WERI-Rb-1 (cell line): ENCODE measurements at regions not wholly inside any gene's neighbourhood (a gene's known extent, or its start where the extent isn't known, plus 50 kb on each side); places are given as distances from the start of the nearest gene placed in this dataset.
A peak's percentile ranks its signal among the peaks of the same experiment; 100 is the strongest.
"Not testable (repeated sequence)": the region's sequence is repeated elsewhere in the genome, so short reads cannot be mapped to it uniquely, and the experiment has no call there.

Source experiments
- DNase-seq: peaks from one replicate; pipeline ENCODE4 v3.0.0-alpha.2; 2020
- H3K27ac ChIP-seq: fragments of 250-450 bp; sonication (Bioruptor Pico); 2 replicates; pipeline ENCODE4 v1.5.1; 2020; ENCODE audit warnings: mild to moderate bottlenecking, moderate library complexity
- H3K27me3 ChIP-seq: fragments of 250-450 bp; sonication (Bioruptor Pico); 2 replicates; pipeline ENCODE4 v1.5.1; 2021; ENCODE audit warnings: mild to moderate bottlenecking, low read depth, moderate library complexity; ENCODE audit not compliant: insufficient read depth, severe bottlenecking
- H3K36me3 ChIP-seq: fragments of 250-450 bp; sonication (Bioruptor Pico); 2 replicates; pipeline ENCODE4 v1.5.1; 2020; ENCODE audit warnings: mild to moderate bottlenecking, moderate library complexity
- H3K4me3 ChIP-seq: 2 replicates; pipeline ENCODE4 v1.5.1; 2011; ENCODE audit warnings: low read depth, mild to moderate bottlenecking, control low read depth, low read length
- H3K9me3 ChIP-seq: fragments of 250-450 bp; sonication (Bioruptor Pico); 2 replicates; pipeline ENCODE4 v1.5.1; 2021; ENCODE audit warnings: mild to moderate bottlenecking, moderate library complexity; ENCODE audit not compliant: severe bottlenecking
- CTCF ChIP-seq: IDR thresholded peaks from 2 replicates; pipeline ENCODE4 v1.5.1; 2011; ENCODE audit warnings: low read depth, mild to moderate bottlenecking, control low read depth, inconsistent platforms, low read length

- Histone ChIP-seq H3K27me3 (no peaks in the 10 kb centered on the region), H3K4me3 (no peak overlapping the region), H3K27ac (no peak overlapping the region), H3K9me3 (no peaks in the 10 kb centered on the region), H3K36me3 (no peaks in the 10 kb centered on the region)
- peak; percentile 64 for TF ChIP-seq CTCF
- DNase-seq, result peak; percentile 77
Observed at GRCh38 chr10:91745090-91745831, 53.0 kb upstream of the TNKS2 start.

- no peak for TF ChIP-seq CTCF
- no peaks in the 10 kb centered on the region for H3K9me3 ChIP-seq
- H3K27ac ChIP-seq, result no peak overlapping the region
- no peaks in the 10 kb centered on the region for H3K36me3 ChIP-seq
- DNase-seq, result no peak
- no peak overlapping the region for H3K4me3 ChIP-seq
- H3K27me3 ChIP-seq, result no peaks in the 10 kb centered on the region
Observed at GRCh38 chr10:91743465-91743864, 54.8 kb upstream of the TNKS2 start.

- TF ChIP-seq CTCF, result no peak
- no peaks in the 10 kb centered on the region for H3K27me3 ChIP-seq
- no peak overlapping the region for H3K4me3 ChIP-seq
- no peak overlapping the region for H3K27ac ChIP-seq
- H3K9me3 ChIP-seq, result no peaks in the 10 kb centered on the region
- no peak for DNase-seq
- H3K36me3 ChIP-seq, result no peaks in the 10 kb centered on the region
Observed at GRCh38 chr10:91742229-91742628, 56.0 kb upstream of the TNKS2 start.

- DNase-seq, result no peak
- Histone ChIP-seq H3K36me3 (no peaks in the 10 kb centered on the region), H3K9me3 (no peaks in the 10 kb centered on the region), H3K27ac (no peak overlapping the region), H3K27me3 (no peaks in the 10 kb centered on the region), H3K4me3 (no peak overlapping the region)
- no peak for TF ChIP-seq CTCF
Observed at GRCh38 chr10:91741356-91741755, 56.9 kb upstream of the TNKS2 start.

GRCh38 chr10:91740353-91740924 is 57.8 kb upstream of the TNKS2 start:
- no peaks in the 10 kb centered on the region for H3K9me3 ChIP-seq
- H3K27me3 ChIP-seq, result no peaks in the 10 kb centered on the region
- no peak for DNase-seq
- no peak overlapping the region for H3K4me3 ChIP-seq
- no peaks in the 10 kb centered on the region for H3K36me3 ChIP-seq
- no peak overlapping the region for H3K27ac ChIP-seq
- TF ChIP-seq CTCF, result no peak

- not testable (repeated sequence) for H3K4me3 ChIP-seq, H3K9me3 ChIP-seq, H3K27ac ChIP-seq, H3K36me3 ChIP-seq, DNase-seq, H3K27me3 ChIP-seq
Observed at GRCh38 chr10:91732265-91732664, 66.0 kb upstream of the TNKS2 start.

- H3K9me3 ChIP-seq, H3K27ac ChIP-seq, H3K4me3 ChIP-seq, DNase-seq, H3K27me3 ChIP-seq, H3K36me3 ChIP-seq: not testable (repeated sequence)
Observed at GRCh38 chr10:91729339-91729738, 68.9 kb upstream of the TNKS2 start.
